CD14-positive monocyte (primary cell): ENCODE measurements at regions not wholly inside any gene's neighbourhood (a gene's known extent, or its start where the extent isn't known, plus 50 kb on each side); places are given as distances from the start of the nearest gene placed in this dataset.

Experiments used
- DNase-seq, 3 donors: peaks; one replicate each; pipeline ENCODE4 v3.0.0-alpha.2; 2011 to 2022
- H2AFZ ChIP-seq: 2 replicates; pipeline ENCODE4 v1.6.0; 2012; ENCODE audit warnings: mild to moderate bottlenecking, low read depth, low read length, inconsistent platforms; ENCODE audit not compliant: insufficient read depth, poor library complexity, severe bottlenecking
- H3K27ac ChIP-seq, 2 donors: 1 replicate in 1 of 2; 2 replicates in 1 of 2; pipeline ENCODE4 v1.5.1; 2012 to 2013; ENCODE audit warnings: low read length in 2 of 2, control low read depth in 1 of 2, inconsistent platforms in 1 of 2, low read depth in 1 of 2, mild to moderate bottlenecking in 1 of 2
- H3K27me3 ChIP-seq, 2 donors: one replicate each; pipeline versions ENCODE4 v1.6.0 to v1.6.1; 2011 to 2013; ENCODE audit warnings: low read length in 2 of 2; ENCODE audit not compliant: control insufficient read depth in 2 of 2, insufficient read depth in 2 of 2
- H3K36me3 ChIP-seq, 2 donors: replicated peaks in 1 of 2; 1 replicate in 1 of 2; 2 replicates in 1 of 2; pipeline versions ENCODE4 v1.5.1 to v1.6.1; 2012 to 2013; ENCODE audit warnings: low read length in 2 of 2, control low read depth in 1 of 2, inconsistent platforms in 1 of 2, mild to moderate bottlenecking in 1 of 2; ENCODE audit not compliant: insufficient read depth in 2 of 2, control insufficient read depth in 1 of 2
- H3K4me1 ChIP-seq, 2 donors: 1 replicate in 1 of 2; 2 replicates in 1 of 2; pipeline versions ENCODE4 v1.5.1 to v1.6.1; 2012 to 2013; ENCODE audit warnings: low read length in 2 of 2, control low read depth in 1 of 2, inconsistent platforms in 1 of 2, mild to moderate bottlenecking in 1 of 2, moderate library complexity in 1 of 2; ENCODE audit not compliant: insufficient read depth in 2 of 2, control insufficient read depth in 1 of 2
- H3K4me2 ChIP-seq: replicated peaks from 2 replicates; pipeline ENCODE3; 2012; ENCODE audit warnings: low read length, moderate library complexity, mild to moderate bottlenecking; ENCODE audit not compliant: poor library complexity, severe bottlenecking; ENCODE audit errors: extremely low read depth
- H3K4me3 ChIP-seq, 3 experiments: fragments of 200-600 bp in 1 of 3; sonication (generic) in 1 of 3; replicated peaks in 1 of 3; 1 replicate in 2 of 3; 2 replicates in 1 of 3; pipeline ENCODE4 v1.5.1; 2011 to 2013; ENCODE audit warnings: low read length in 3 of 3, mild to moderate bottlenecking in 3 of 3, control low read depth in 2 of 3, low read depth in 2 of 3, inconsistent platforms in 1 of 3, moderate library complexity in 1 of 3
- H3K79me2 ChIP-seq: 2 replicates; pipeline ENCODE4 v1.6.0; 2012; ENCODE audit warnings: mild to moderate bottlenecking, control low read depth, inconsistent platforms, low read length, moderate library complexity; ENCODE audit not compliant: insufficient read depth
- H3K9ac ChIP-seq: 2 replicates; pipeline ENCODE4 v1.6.0; 2017; ENCODE audit warnings: low read length, mild to moderate bottlenecking; ENCODE audit not compliant: insufficient read depth, poor library complexity, severe bottlenecking
- H3K9me3 ChIP-seq, 2 donors: replicated peaks in 1 of 2; 1 replicate in 1 of 2; 2 replicates in 1 of 2; pipeline versions ENCODE4 v1.5.1 to v1.6.1; 2012 to 2013; ENCODE audit warnings: low read length in 2 of 2, control low read depth in 1 of 2; ENCODE audit not compliant: control insufficient read depth in 1 of 2, insufficient read depth in 1 of 2
- H4K20me1 ChIP-seq: 2 replicates; pipeline ENCODE4 v1.6.0; 2012; ENCODE audit warnings: mild to moderate bottlenecking, low read length, control low read depth, moderate library complexity; ENCODE audit not compliant: insufficient read depth
- H3K27ac Mint-ChIP-seq, 7 donors: one replicate each; pipeline ENCODE4 v1.8.0; 2020; ENCODE audit warnings: mild to moderate bottlenecking in 7 of 7, mixed read lengths in 7 of 7, moderate library complexity in 6 of 7, inconsistent platforms in 2 of 7
- H3K27me3 Mint-ChIP-seq, 3 donors: one replicate each; pipeline ENCODE4 v1.8.0; 2021 to 2022; ENCODE audit warnings: low read depth in 3 of 3, mild to moderate bottlenecking in 3 of 3, mixed read lengths in 3 of 3, moderate library complexity in 3 of 3, inconsistent platforms in 1 of 3
- H3K36me3 Mint-ChIP-seq, 2 donors: one replicate each; pipeline ENCODE4 v1.8.0; 2020; ENCODE audit warnings: mixed read lengths in 2 of 2, inconsistent platforms in 1 of 2, mild to moderate bottlenecking in 1 of 2
- H3K4me1 Mint-ChIP-seq: one replicate; pipeline ENCODE4 v1.8.0; 2020; ENCODE audit warnings: mild to moderate bottlenecking, mixed read lengths
- H3K4me3 Mint-ChIP-seq, 2 donors: one replicate each; pipeline ENCODE4 v1.8.0; 2020; ENCODE audit warnings: mild to moderate bottlenecking in 2 of 2, mixed read lengths in 2 of 2, moderate library complexity in 1 of 2
- H3K9me3 Mint-ChIP-seq, 7 donors: one replicate each; pipeline ENCODE4 v1.8.0; 2020 to 2022; ENCODE audit warnings: mixed read lengths in 7 of 7, mild to moderate bottlenecking in 6 of 7, moderate library complexity in 6 of 7, inconsistent platforms in 2 of 7
- WGBS: methylation state at CpG from one replicate; pipeline ENCODE4 v1.1.5; 2013; ENCODE audit warnings: missing lambda C conversion rate; ENCODE audit not compliant: insufficient coverage; 5-methylcytosine and 5-hydroxymethylcytosine counted together
- intact Hi-C, 2 donors: fragments of 100-400 bp; cut with micrococcal nuclease; formaldehyde crosslinking; loops; one replicate each; pipeline versions ENCODE4 v1.15.0 to v1.15.1; 2023
- TF ChIP-seq, protein P1 (sequence below): fragments of 200-600 bp; IDR thresholded peaks from one replicate; pipeline ENCODE4 v1.8.0; 2022; ENCODE audit warnings: antibody characterized with exemption, mild to moderate bottlenecking

DNA sequence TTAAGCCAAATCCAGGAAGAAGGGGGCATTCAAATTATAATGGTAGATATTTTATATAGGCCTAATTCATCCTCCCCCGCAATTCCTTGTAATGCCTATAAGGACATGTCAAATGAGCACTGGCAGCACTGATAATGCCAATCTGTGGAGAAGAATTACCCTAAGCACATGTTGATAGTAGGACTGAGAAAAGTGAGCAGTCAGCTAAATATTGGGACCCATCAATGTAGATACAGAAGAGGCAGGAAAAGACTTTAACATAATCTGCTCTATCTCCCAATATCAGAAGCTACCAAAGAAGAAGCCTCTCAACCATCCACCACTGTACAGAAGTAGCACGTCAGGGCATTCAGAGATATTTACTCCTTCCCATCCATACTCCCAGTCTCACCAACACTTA lies 101.3 kb upstream of the REG3A start:
- TF ChIP-seq, protein P1, sequence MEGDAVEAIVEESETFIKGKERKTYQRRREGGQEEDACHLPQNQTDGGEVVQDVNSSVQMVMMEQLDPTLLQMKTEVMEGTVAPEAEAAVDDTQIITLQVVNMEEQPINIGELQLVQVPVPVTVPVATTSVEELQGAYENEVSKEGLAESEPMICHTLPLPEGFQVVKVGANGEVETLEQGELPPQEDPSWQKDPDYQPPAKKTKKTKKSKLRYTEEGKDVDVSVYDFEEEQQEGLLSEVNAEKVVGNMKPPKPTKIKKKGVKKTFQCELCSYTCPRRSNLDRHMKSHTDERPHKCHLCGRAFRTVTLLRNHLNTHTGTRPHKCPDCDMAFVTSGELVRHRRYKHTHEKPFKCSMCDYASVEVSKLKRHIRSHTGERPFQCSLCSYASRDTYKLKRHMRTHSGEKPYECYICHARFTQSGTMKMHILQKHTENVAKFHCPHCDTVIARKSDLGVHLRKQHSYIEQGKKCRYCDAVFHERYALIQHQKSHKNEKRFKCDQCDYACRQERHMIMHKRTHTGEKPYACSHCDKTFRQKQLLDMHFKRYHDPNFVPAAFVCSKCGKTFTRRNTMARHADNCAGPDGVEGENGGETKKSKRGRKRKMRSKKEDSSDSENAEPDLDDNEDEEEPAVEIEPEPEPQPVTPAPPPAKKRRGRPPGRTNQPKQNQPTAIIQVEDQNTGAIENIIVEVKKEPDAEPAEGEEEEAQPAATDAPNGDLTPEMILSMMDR = no peak

DNA sequence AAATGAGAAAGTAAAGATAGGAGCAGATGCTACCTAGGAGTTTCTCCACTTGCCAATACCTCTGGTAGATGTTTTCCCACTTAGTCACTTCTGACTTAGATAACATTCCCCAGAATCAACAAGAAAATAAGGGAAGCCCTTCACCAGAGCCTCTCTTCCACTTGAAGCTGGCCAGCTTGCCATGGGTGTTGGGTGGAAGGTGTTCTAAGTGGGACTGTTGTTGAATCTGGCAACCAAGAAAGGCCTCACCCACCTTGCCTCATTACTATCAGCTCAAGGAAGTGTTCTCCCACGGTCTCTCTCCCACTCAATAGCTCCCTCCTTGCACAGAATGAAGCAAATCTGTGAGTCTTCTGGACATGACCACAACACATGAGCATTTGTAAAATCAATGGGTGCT lies 100.4 kb upstream of the REG3A start:
- Histone ChIP-seq H3K9ac (no peak overlapping the region), H3K27ac (no peak overlapping the region), H3K36me3 (no peaks in the 10 kb centered on the region), H3K4me3 (no peak overlapping the region), H3K79me2 (no peaks in the 10 kb centered on the region), H4K20me1 (no peaks in the 10 kb centered on the region), H3K4me2 (no peak overlapping the region), H3K4me1 (no peaks in the 10 kb centered on the region), H3K27me3 (no peaks in the 10 kb centered on the region), H3K9me3 (no peaks in the 10 kb centered on the region), H2AFZ (no peak overlapping the region)
- no peak for DNase-seq
- no peaks in the 10 kb centered on the region for H3K4me1 Mint-ChIP-seq
- H3K27me3 Mint-ChIP-seq = no peaks in the 10 kb centered on the region
- peaks cover 0 to 6% (median 2%) of the 10 kb centered on the region in 7 donors for H3K9me3 Mint-ChIP-seq
- no peak overlapping the region for H3K4me3 Mint-ChIP-seq
- WGBS = 60% methylated on average over 1 of the region's 1 CpG
- no peaks in the 10 kb centered on the region for H3K36me3 Mint-ChIP-seq
- TF ChIP-seq, protein P1 = no peak
- intact Hi-C loops = no loop called here
- no peak overlapping the region for H3K27ac Mint-ChIP-seq

More for the DNA sequence above, 101.3 kb upstream of the REG3A start:
- Mint-ChIP-seq H3K27ac (no peak overlapping the region), H3K36me3 (no peaks in the 10 kb centered on the region), H3K4me3 (no peak overlapping the region), H3K27me3 (no peaks in the 10 kb centered on the region), H3K4me1 (no peaks in the 10 kb centered on the region), H3K9me3 (peaks cover 0 to 6% (median 2%) of the 10 kb centered on the region in 7 donors)
- H3K79me2 ChIP-seq = no peaks in the 10 kb centered on the region
- no peak overlapping the region for H3K9ac ChIP-seq
- intact Hi-C loops = no loop called here
- H2AFZ ChIP-seq = no peak overlapping the region
- no peaks in the 10 kb centered on the region for H3K9me3 ChIP-seq
- 100% methylated on average over 1 of the region's 2 CpGs for WGBS
- H3K4me2 ChIP-seq = no peak overlapping the region
- no peaks in the 10 kb centered on the region for H3K4me1 ChIP-seq
- no peak overlapping the region for H3K27ac ChIP-seq
- DNase-seq = no peak
- no peaks in the 10 kb centered on the region for H3K27me3 ChIP-seq
- no peak overlapping the region for H3K4me3 ChIP-seq
- no peaks in the 10 kb centered on the region for H4K20me1 ChIP-seq
- no peaks in the 10 kb centered on the region for H3K36me3 ChIP-seq
